HL-60 (cell line): ENCODE measurements at regions not wholly inside any gene's neighbourhood (a gene's known extent, or its start where the extent isn't known, plus 50 kb on each side); places are given as distances from the start of the nearest gene placed in this dataset.

Experiments
- GABPA ChIP-seq: IDR thresholded peaks from 2 replicates; pipeline ENCODE4 v1.6.1; 2012; ENCODE audit warnings: low read depth
- POLR2AphosphoS5 ChIP-seq: IDR thresholded peaks from 2 replicates; pipeline ENCODE4 v1.6.1; 2012; ENCODE audit warnings: low read depth
- REST ChIP-seq: IDR thresholded peaks from 2 replicates; pipeline ENCODE4 v1.6.1; 2012; ENCODE audit warnings: low read depth; ENCODE audit not compliant: insufficient replicate concordance
- SPI1 ChIP-seq: IDR thresholded peaks from 2 replicates; pipeline ENCODE4 v1.6.1; 2012; ENCODE audit warnings: low read depth, mild to moderate bottlenecking, borderline replicate concordance
- TF ChIP-seq, protein P1 (sequence below): IDR thresholded peaks from one replicate; pipeline ENCODE4 v1.5.1; 2011; ENCODE audit warnings: low read length, control low read depth, inconsistent platforms; ENCODE audit not compliant: insufficient read depth

GRCh38 chr3:117557464-117558090 lies 848.0 kb downstream of the TUSC7 start:
- TF ChIP-seq, protein P1, sequence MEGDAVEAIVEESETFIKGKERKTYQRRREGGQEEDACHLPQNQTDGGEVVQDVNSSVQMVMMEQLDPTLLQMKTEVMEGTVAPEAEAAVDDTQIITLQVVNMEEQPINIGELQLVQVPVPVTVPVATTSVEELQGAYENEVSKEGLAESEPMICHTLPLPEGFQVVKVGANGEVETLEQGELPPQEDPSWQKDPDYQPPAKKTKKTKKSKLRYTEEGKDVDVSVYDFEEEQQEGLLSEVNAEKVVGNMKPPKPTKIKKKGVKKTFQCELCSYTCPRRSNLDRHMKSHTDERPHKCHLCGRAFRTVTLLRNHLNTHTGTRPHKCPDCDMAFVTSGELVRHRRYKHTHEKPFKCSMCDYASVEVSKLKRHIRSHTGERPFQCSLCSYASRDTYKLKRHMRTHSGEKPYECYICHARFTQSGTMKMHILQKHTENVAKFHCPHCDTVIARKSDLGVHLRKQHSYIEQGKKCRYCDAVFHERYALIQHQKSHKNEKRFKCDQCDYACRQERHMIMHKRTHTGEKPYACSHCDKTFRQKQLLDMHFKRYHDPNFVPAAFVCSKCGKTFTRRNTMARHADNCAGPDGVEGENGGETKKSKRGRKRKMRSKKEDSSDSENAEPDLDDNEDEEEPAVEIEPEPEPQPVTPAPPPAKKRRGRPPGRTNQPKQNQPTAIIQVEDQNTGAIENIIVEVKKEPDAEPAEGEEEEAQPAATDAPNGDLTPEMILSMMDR, result no peak
- no peak for TF ChIP-seq POLR2AphosphoS5
- no peak for TF ChIP-seq GABPA
- TF ChIP-seq REST, result no peak
- no peak for TF ChIP-seq SPI1
